ENCODE measurements at regions not wholly inside any gene's neighbourhood (a gene's known extent, or its start where the extent isn't known, plus 50 kb on each side); places are given as distances from the start of the nearest gene placed in this dataset.

DNA sequence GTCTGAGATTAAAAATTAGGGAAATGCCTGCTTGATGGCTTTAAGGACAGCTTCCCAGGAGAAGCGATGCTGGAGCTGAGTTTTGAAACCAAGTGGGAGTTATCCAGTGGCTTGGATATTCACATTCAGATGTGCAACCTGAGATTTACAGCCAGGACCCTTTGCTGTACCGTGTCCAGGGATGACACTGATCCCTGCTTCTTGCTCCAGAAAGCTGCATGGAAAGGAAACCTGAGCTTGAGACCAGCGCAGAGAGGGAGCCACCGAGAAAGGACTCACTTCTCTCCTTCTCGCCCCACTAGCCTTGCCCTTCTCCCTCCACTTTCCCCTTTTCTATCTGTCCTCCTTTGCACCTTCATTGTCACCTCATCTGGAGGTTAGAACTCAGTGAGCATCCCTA, 254.5 kb upstream of the PPARGC1A start:
- no peak for DNase-seq

DNA sequence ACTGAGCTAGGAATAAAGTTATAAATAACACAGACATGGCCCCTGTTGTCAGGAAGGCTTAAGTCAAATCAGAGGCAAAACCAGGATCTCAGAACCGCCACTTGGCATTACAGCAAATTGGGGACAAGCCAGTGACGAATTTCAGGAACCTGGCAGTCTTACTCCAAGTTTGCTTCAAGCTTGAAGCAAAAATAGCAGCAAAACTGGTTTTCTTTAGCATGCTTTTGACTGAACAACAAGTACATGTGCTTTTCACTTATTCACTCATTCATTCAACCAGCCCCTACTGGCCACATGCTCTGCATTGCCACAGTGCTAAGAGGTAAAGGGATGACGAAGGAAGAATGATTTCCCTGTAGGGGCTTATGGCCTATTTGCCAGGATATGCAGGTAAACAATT, 253.9 kb upstream of the PPARGC1A start:
- no peak for DNase-seq

DNA sequence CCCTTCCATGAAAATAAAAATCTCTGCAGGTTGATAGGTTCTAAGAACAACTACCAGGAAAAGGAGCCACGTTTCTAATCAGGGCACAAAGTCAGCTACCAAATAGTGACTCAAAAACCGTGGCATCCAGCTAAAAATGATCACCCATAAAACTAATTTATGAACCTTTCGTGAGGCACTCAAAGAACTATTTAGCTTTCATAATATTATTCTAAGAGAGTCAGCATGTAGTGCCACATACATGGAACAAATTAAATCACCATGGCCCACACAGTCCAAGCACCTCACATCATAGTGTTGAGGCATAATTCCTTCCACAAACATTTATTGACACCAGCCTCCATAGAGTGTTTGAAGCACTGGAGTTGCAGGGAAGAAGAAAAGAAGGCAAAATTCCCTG, 252.0 kb upstream of the PPARGC1A start:
- no peak for DNase-seq

GRCh38 chr4:24140892-24141291, 251.0 kb upstream of the PPARGC1A start:
- DNase-seq, result no peak

DNA sequence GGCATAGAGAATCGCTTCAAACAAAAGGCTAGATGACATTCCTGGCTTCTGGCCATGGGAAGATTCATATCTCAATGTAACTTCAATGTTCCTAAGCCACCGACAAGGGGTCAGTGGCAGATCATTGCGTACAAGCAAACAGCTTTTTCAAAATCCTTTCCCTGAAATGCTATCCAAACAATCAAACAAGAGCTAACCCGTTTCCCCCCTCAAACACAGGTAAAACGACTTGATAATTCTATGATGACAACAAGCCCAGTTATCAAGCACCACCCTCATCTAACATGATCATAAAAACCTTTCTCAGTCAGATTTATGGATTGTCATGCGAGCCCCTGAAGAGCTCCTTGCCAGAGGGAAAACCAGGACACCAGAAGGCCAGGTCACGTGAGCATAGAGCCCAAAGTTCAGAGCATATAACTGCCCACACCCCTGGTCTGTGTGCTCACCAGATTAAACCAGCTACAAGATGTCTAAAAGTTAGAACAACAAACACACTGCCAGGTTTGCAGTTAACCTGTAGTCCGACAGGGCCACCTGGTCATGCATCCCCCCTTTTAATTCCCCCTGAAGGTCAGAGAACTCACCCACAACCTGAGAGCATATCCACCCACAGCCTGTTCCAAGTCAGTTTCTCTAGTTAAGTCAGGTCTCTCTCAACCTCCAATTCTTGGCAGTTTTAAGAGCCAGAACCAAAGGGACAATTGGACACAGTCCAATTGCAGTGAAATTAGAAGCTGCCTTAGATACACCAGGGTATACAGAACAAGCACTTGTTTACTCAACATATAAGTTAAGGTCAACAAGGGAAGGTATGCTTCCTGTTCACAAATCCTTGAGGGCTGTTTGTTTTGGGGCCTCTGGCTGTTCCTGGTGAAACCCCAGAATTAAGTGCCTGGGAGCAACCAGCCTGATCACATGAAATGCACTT, 248.1 kb upstream of the PPARGC1A start:
- DNase-seq, result no peak

DNA sequence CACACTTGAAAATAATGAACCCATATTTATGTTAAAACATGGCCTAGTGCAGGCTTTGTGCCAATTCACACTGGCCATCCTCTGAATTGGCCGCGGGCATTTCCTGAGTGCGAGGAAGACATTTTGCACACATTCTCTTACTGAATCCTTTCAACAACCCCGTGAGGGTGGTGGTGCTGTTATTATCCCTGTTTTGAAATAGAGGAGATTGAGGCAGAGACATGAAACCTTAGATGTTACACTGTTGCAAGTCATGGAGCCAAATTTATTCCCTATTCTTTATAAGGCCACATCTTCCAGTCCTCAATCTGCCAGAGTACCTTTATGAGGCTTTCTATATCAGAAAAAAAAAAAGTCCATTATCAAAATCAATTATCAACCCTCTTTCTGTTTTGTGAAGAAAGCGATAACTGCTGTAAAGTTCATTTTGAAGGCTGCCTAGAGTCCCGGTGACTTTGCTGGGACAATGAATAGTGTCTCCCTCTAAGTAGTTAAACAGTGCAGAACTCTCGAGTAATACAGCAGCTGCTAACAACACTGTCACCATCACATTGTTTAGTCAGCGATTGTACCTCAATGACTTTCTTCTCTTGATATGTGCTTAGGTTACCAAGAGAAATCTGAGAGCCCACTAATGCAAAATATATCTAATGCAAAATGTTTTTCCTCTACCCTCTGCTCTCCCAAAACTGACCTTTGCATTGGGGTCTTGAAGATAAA, 242.3 kb upstream of the PPARGC1A start:
- DNase-seq, result no peak

DNA sequence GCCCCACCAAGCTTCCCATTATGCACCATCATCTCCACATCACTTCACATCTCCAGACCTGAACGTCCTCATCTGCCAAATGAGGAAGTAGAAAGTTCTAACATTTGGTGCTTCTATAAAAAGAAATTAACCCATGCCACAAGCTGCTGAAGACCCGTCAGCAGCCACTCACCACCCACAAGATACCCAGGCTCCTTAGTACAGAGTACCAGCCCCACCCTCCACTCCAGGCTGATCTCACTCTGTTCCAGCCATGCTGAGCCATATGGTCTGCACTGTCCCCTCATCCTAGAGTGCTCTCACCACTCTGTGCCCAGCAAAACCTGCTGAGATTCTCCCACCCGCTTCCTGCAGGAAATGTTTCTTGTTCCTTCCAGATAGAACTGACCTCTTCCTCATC, 240.8 kb upstream of the PPARGC1A start:
- no peak for DNase-seq

DNA sequence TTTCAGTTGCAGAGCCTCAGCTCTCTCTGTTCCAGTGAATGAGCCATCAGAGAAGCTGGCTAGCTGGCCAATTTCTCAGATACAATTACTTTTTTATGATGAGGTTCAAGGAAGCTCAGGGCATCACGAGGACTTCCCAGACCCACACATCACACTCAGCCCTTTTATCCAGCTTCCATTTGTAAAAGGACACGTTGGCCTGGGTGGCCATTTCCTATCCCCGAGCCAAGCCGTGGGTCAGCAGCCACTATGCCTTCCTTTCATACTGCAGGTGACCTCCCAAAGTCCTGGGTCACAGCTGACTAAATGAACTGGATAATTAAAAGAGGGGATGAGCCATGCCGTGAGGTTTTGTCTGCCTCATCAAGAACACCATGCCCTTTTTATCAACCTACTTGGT, 236.9 kb upstream of the PPARGC1A start:
- no peak for DNase-seq

GRCh38 chr4:24121395-24122175, 231.7 kb upstream of the PPARGC1A start:
- no peak for DNase-seq

DNA sequence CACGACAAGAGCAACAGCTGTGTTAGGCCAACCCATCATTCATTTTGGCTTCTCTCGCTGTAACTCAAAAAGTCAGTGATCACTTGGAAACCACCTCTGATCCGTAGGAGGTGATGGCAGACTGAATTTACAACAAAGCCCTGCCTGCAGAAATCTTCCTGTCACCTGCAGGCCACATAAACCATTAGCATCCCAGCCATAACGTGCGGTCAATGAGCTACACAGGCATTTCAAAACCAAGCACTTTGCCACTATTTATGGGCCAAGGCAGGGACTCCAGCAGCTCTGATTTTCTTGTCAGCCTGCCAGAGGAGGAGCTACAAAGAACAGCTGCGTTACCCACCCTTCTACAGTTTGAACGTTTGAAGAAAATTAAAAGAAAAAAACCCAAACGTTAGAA, 228.1 kb upstream of the PPARGC1A start:
- no peak for DNase-seq

DNA sequence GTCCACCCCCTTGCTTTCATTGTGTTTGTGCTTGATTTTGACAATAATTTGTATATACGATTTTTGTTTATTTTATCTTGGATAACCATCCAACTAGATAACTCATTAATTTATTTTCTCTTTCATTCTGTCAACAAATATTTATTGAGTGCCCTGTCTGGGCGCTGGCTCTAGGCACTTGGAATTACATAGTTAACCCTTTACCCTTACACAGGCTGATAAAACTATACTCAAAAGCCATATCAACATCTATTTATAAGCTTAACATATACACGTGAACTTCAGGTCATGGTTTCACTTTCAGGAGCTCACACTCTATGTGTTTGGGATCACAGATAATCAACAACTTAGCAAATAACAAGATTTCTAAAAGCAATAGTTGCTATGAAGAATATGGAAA, 226.3 kb upstream of the PPARGC1A start:
- no peak for DNase-seq

DNA sequence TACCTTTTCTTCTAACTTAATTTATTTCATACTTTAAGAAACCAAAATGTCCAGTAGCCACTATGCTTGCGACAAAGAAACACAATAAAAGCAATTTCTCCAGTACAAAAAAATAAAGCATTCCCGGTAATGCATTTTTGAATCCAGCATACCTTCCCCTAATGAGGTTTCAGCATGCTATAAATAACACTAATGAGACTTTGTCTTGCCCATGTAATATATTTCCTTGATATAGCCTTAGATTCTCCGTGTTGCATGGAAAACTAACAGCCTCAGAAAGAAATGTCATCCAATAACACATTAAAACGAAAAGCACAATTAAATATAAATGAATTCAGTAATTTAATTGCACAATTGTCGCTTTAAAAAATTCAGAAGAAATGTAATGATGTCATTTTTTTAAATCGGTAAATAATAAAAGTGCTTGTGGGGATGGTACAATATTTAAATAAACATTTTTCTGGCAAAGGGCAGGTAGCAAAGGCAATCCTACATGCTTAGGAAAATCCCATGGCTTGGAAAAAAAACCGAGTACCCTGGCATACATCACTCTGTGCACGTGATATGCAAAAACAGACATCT, 225.2 kb upstream of the PPARGC1A start:
- DNase-seq, result no peak

DNA sequence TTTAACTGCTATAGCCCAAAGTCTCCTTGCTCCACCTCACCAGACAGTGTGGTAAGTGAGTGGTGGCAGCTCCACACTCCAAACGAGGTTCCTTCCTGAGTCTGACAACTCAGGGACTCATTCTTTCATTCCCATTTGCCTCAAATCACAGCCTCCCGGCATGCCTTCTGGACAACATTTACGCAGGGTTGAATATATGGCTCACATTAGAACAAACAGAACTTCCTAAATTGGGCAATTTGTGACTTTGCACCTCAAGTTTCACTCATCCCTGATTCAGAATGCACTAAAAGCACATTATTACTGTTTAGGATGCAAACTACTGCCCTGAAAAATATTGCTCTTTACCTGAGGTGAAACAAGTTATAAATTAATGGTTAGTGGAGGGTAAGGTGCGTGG, 224.6 kb upstream of the PPARGC1A start:
- no peak for DNase-seq

DNA sequence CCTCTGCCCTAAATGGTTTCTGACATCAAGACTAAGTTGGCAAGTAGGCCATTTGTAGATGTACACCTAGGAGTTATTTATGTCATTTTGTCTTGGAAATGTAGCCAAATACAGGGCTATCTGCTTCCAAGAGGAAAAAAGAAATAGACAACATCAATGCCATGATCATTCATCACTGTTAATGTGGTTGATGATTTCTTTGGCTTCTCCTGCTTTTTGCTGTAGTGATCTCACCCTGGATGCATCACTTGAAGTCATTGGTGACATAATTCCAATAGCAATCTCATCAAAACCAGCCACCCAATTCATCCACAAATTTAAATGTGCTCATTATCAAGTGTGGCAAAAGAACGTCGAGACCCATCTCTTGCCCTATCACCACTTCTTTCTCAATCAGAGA, 222.6 kb upstream of the PPARGC1A start:
- DNase-seq, result no peak

DNA sequence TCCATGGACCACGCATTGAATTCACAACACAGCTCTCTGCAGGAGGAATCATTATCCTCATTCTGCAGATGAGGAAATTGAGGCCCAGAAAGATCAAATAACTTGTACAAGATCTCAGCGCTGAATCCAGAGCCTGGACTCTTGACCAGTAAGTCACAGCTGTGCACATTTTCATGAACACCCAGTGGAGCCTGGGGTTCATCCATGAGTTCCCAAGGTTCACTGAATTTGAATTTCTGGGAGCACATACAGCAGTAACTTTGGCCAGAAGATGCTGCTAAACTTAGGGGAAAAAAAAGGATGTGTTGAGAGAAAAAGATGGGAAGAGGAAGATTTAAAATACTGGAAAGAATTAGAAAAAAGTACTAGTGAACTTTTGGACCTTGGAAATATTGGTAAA, 218.7 kb upstream of the PPARGC1A start:
- no peak for DNase-seq

DNA sequence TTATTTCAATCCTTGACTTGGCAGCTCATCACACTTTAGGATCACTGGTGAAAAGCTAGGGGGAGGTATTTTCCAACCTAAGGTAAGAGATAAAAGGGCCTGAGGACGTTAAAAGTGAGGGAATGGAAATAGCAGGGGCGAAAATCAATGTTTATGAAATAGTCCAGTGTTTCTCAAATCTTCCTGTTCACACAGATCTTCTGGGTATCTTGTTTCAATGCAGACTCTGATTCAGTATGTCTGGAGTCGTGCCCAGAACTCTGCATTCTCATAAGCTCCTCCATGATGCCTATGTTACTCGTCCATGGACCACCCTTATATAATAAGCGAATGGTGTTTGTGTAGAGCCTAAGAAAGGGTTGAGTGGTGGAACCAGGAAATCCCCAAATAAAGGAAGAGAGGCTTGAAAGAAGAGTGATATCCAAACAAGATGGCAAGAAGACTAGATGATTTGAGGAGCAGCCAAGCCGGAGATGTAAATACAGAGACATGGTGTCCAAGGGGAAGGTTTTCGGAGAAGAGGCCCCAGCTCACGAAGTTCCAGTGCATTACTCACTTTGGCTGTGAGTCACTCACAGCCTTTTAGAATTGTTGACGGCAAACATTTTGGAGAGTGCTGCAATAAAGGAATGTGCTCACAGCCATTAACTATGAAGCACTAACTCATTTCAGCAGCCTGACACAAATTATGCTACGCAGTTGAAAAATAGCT, 215.6 kb upstream of the PPARGC1A start:
- no peak for DNase-seq

DNA sequence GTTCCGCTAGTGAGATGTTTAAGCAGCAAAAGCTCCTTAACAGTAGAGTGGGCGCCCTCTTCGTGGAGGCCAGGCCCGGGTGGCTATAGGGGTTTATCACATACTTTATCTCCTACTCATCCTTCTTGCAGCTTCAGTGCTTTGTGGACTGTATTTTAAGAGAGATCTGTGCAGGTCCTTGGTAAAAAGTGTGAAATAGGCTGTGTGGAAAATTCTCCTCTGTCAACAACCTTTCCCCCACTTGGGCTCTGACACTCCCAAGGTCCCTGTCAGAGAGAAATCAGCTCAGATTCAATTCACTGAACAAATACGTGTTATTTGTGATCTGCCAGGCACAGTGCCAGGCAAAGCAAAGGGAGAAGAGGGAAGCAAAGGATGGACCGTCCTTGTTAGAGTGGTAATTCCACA, 214.3 kb upstream of the PPARGC1A start:
- DNase-seq, result no peak

- no peak for DNase-seq
Measured at GRCh38 chr4:24103434-24104157, 213.7 kb upstream of the PPARGC1A start.

DNA sequence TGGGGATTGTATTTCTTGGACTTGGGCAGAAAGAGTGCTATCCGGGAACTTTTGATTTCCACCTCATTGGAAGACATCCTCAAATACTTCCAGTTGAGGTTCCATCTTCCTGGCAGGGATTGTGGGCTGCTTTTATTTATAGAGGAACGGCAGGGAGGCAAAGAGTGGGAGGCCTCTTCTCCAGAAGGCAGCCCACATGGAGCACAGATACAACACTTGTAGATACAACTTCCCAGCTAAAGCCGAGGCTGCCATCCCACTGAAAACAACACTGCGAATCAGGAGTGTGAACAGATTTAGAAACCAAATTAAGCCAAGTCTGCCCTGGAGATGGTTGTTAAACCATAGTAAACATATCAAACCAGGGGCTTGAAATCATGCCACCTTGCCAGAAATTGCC, 212.8 kb upstream of the PPARGC1A start:
- no peak for DNase-seq

DNA sequence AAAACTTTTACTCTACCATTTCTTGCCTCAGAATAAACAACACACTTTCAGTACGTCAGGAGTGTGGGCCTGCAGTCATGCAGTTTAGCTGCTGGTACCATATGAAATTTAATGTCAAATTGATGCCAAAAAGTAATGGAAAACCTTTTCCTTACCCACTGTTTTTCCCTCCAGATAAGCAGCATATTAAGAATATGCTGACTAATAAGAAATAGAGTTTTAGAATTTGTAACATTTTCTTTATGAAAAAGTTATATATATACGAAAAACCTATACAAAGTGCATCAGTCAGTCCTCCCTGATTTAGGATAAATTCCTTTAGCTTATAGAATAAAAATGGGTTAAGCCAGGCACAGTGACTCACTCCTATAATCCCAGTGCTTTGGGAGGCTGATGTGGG, 206.8 kb upstream of the PPARGC1A start:
- no peak for DNase-seq

DNA sequence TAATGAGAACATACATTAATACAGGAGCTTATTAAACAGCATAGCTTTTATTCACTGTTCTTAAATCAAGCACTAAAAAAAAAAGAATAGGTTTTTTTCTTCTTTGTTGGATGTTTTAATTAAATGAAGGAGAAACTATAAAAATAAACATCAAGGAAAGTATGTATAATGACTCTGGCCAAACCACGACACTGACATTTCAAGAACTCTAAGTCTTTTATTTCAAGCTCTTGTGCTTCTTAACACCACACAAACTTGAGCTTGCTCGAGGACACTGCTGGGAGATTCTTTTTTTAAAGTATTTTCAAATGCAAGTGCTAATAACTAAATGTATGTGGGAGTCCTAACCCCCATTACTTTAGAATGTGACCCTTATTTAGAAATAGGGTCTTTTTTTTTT, 204.9 kb upstream of the PPARGC1A start:
- DNase-seq, result no peak

DNA sequence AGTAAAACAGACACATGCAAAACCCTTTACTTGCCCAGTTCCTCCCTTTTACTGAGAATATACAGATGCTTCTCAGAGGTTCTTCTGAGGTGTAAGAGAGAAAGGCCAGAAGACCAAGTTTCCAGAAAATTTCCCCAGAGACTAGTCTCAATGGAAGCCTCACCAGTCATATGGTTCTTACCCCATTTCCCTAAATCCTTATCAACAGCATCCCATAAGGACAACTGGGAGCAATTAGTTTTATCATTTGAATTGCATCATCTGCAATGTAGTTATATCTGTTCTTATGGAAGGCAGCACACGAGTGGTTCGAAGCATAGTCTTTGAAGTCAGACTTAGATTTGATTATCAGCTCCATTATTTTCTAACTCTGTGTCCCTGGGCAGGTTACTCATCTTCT, 203.6 kb upstream of the PPARGC1A start:
- DNase-seq, result no peak

Data from activated effector memory CD4-positive, alpha-beta T cell treated with Interleukin-2 at 50 U/mL for 16 hours (primary cell).